ENCODE measurements at regions not wholly inside any gene's neighbourhood (a gene's known extent, or its start where the extent isn't known, plus 50 kb on each side); places are given as distances from the start of the nearest gene placed in this dataset.

DNA sequence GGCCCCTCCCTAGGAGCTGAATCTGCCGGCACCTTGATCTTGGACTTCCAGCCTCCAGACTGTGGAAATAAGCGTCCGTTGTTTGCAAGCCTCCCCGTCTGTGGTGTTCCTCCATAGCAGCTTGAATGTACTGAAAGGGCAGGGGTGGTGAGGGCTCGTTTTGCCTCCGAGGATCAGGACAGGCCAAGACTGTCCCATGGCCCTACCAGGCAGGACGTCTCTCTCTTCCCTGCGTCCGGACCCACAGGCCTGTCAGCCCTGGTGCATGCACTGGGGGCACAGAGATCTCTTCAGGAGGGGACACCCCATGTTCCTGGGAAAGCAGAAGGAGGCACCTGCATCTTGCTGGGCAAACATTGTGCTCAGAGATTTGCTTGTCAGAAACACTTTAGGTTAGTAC is 156.3 kb upstream of the C1orf174 start:
- no peak overlapping the region for H2AFZ ChIP-seq (ENCODE audit: low read depth, low read length)
- TF ChIP-seq EZH2 (IDR thresholded peaks at IDR 0.05; ENCODE audit: borderline replicate concordance, low read depth, low read length, severe bottlenecking) = no peak
- TF ChIP-seq, protein P1, sequence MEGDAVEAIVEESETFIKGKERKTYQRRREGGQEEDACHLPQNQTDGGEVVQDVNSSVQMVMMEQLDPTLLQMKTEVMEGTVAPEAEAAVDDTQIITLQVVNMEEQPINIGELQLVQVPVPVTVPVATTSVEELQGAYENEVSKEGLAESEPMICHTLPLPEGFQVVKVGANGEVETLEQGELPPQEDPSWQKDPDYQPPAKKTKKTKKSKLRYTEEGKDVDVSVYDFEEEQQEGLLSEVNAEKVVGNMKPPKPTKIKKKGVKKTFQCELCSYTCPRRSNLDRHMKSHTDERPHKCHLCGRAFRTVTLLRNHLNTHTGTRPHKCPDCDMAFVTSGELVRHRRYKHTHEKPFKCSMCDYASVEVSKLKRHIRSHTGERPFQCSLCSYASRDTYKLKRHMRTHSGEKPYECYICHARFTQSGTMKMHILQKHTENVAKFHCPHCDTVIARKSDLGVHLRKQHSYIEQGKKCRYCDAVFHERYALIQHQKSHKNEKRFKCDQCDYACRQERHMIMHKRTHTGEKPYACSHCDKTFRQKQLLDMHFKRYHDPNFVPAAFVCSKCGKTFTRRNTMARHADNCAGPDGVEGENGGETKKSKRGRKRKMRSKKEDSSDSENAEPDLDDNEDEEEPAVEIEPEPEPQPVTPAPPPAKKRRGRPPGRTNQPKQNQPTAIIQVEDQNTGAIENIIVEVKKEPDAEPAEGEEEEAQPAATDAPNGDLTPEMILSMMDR (IDR thresholded peaks at IDR 0.05; ENCODE audit: borderline replicate concordance, extremely low read depth, low read length, poor library complexity, severe bottlenecking) = no peak
- no peaks in the 10 kb centered on the region for H3K27me3 ChIP-seq (ENCODE audit: insufficient read depth, low read length, poor library complexity)
- H3K27ac ChIP-seq (ENCODE audit: low read length) = no peak overlapping the region
- no peaks in the 10 kb centered on the region for H3K79me2 ChIP-seq (ENCODE audit: insufficient read depth, low read length)
- no peaks in the 10 kb centered on the region for H3K9me3 ChIP-seq (ENCODE audit: insufficient read depth, low read length, severe bottlenecking)
- H3K9ac ChIP-seq (ENCODE audit: low read depth, low read length) = no peak overlapping the region
- ATAC-seq (ENCODE audit: insufficient read depth, low read depth) (no peak), DNase-seq (no peak)
- no peak overlapping the region for H3K4me3 ChIP-seq (ENCODE audit: low read depth in 1 of 2, low read length in 2 of 2)
- no peaks in the 10 kb centered on the region for H4K20me1 ChIP-seq (ENCODE audit: insufficient read depth, low read length)
- H3K36me3 ChIP-seq (ENCODE audit: insufficient read depth, low read length) = no peaks in the 10 kb centered on the region
- H3K4me1 ChIP-seq (ENCODE audit: insufficient read depth, low read length) = no peaks in the 10 kb centered on the region
- H3K4me2 ChIP-seq (ENCODE audit: insufficient read depth, low read length) = no peak overlapping the region

DNA sequence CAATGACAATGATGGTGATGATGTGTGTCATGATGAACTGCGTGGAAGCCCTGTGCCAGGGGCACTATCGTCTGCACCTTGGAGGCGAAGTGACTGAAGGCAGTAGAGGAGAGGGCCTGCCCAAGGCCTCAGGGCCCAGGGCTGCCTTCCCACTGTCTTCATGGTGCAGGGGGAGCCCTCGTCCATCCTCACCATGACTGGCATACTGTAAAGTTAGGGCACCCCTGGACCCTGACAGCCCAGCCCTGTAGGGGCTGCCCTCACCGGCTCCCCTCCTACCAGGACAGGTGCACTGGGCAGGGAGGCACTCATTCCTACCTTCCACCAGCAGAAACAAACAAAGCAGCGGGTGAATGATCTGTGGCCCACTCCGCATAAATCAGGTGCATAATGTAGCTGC is 156.9 kb upstream of the C1orf174 start:
- H3K9me3 ChIP-seq (ENCODE audit: insufficient read depth, low read length, severe bottlenecking) = no peaks in the 10 kb centered on the region
- TF ChIP-seq EZH2 (IDR thresholded peaks at IDR 0.05; ENCODE audit: borderline replicate concordance, low read depth, low read length, severe bottlenecking) = no peak
- TF ChIP-seq, protein P1 (IDR thresholded peaks at IDR 0.05; ENCODE audit: borderline replicate concordance, extremely low read depth, low read length, poor library complexity, severe bottlenecking) = no peak
- H4K20me1 ChIP-seq (ENCODE audit: insufficient read depth, low read length) = no peaks in the 10 kb centered on the region
- H3K4me3 ChIP-seq (ENCODE audit: low read depth in 1 of 2, low read length in 2 of 2) = no peak overlapping the region
- no peak overlapping the region for H3K27ac ChIP-seq (ENCODE audit: low read length)
- DNase-seq (no peak), ATAC-seq (ENCODE audit: insufficient read depth, low read depth) (no peak)
- no peak overlapping the region for H2AFZ ChIP-seq (ENCODE audit: low read depth, low read length)
- no peak overlapping the region for H3K9ac ChIP-seq (ENCODE audit: low read depth, low read length)
- H3K79me2 ChIP-seq (ENCODE audit: insufficient read depth, low read length) = no peaks in the 10 kb centered on the region
- no peak overlapping the region for H3K4me2 ChIP-seq (ENCODE audit: insufficient read depth, low read length)
- H3K4me1 ChIP-seq (ENCODE audit: insufficient read depth, low read length) = no peaks in the 10 kb centered on the region
- H3K27me3 ChIP-seq (ENCODE audit: insufficient read depth, low read length, poor library complexity) = no peaks in the 10 kb centered on the region
- H3K36me3 ChIP-seq (ENCODE audit: insufficient read depth, low read length) = no peaks in the 10 kb centered on the region

DNA sequence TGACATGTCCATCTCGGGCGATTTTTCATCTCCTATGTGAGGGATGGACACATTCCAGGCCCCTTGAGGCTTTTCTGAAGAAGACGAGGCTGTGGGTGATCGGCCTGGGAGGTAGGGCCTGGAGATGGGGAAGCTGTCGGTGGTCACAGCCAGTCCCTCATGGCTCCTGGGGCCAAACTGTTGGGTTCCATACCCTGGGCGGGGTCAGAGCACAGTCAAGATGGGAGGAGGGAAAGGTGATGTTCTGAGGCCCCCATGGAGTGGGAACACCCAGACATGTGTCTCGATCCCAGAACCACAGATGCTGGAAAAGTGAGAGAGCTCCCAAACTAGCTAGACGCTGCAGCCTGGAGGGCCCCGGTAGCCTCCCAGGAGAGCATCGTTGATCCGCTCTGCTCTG is 157.5 kb upstream of the C1orf174 start:
- Histone ChIP-seq H3K27ac (ENCODE audit: low read length) (no peak overlapping the region), H3K4me2 (ENCODE audit: insufficient read depth, low read length) (no peak overlapping the region), H3K9ac (ENCODE audit: low read depth, low read length) (no peak overlapping the region), H3K9me3 (ENCODE audit: insufficient read depth, low read length, severe bottlenecking) (no peaks in the 10 kb centered on the region), H3K79me2 (ENCODE audit: insufficient read depth, low read length) (no peaks in the 10 kb centered on the region), H4K20me1 (ENCODE audit: insufficient read depth, low read length) (no peaks in the 10 kb centered on the region), H2AFZ (ENCODE audit: low read depth, low read length) (no peak overlapping the region), H3K36me3 (ENCODE audit: insufficient read depth, low read length) (no peaks in the 10 kb centered on the region), H3K4me1 (ENCODE audit: insufficient read depth, low read length) (no peaks in the 10 kb centered on the region), H3K4me3 (ENCODE audit: low read depth in 1 of 2, low read length in 2 of 2) (no peak overlapping the region), H3K27me3 (ENCODE audit: insufficient read depth, low read length, poor library complexity) (no peaks in the 10 kb centered on the region)
- ATAC-seq (ENCODE audit: insufficient read depth, low read depth) = no peak
- no peak for DNase-seq
- no peak for TF ChIP-seq EZH2 (IDR thresholded peaks at IDR 0.05; ENCODE audit: borderline replicate concordance, low read depth, low read length, severe bottlenecking)
- TF ChIP-seq, protein P1 (IDR thresholded peaks at IDR 0.05; ENCODE audit: borderline replicate concordance, extremely low read depth, low read length, poor library complexity, severe bottlenecking) = no peak

DNA sequence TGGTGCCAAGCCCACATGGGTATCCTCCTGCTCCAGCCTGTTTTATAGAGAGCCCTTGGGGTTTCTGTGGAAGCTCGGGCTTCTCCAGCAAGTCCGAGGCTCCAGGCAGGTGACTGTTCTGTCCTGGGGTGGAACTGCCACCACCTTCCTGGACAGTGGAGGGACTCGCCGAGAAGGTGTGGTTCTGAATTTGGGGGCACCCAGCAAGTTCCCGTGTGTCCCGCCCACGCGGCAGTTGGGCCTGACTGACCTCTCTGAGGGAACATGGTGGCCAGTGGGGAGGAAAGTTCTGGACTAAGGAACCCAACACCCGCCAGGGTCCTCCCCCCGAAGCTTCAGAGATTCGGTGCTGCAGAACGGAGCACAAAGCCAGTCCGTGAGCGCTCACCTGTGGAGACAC is 158.1 kb upstream of the C1orf174 start:
- Histone ChIP-seq H3K4me1 (ENCODE audit: insufficient read depth, low read length) (no peaks in the 10 kb centered on the region), H3K4me2 (ENCODE audit: insufficient read depth, low read length) (no peak overlapping the region), H3K9me3 (ENCODE audit: insufficient read depth, low read length, severe bottlenecking) (no peaks in the 10 kb centered on the region), H4K20me1 (ENCODE audit: insufficient read depth, low read length) (no peaks in the 10 kb centered on the region), H3K79me2 (ENCODE audit: insufficient read depth, low read length) (no peaks in the 10 kb centered on the region), H3K27ac (ENCODE audit: low read length) (no peak overlapping the region), H3K36me3 (ENCODE audit: insufficient read depth, low read length) (no peaks in the 10 kb centered on the region), H3K9ac (ENCODE audit: low read depth, low read length) (no peak overlapping the region), H2AFZ (ENCODE audit: low read depth, low read length) (no peak overlapping the region), H3K27me3 (ENCODE audit: insufficient read depth, low read length, poor library complexity) (no peaks in the 10 kb centered on the region), H3K4me3 (ENCODE audit: low read depth in 1 of 2, low read length in 2 of 2) (no peak overlapping the region)
- ATAC-seq (ENCODE audit: insufficient read depth, low read depth) (no peak), DNase-seq (no peak)
- TF ChIP-seq EZH2 (IDR thresholded peaks at IDR 0.05; ENCODE audit: borderline replicate concordance, low read depth, low read length, severe bottlenecking) = no peak
- TF ChIP-seq, protein P1 (IDR thresholded peaks at IDR 0.05; ENCODE audit: borderline replicate concordance, extremely low read depth, low read length, poor library complexity, severe bottlenecking) = no peak

Data from DND-41 (cell line).